Frontal cortex (tissue), 3 donors: ENCODE measurements at regions not wholly inside any gene's neighbourhood (a gene's known extent, or its start where the extent isn't known, plus 50 kb on each side); places are given as distances from the start of the nearest gene placed in this dataset.
"Not testable (repeated sequence)": the region's sequence is repeated elsewhere in the genome, so short reads cannot be mapped to it uniquely, and the experiment has no call there.

ENCODE experiments used
- DNase-seq, 2 donors: peaks; one replicate each; pipeline ENCODE4 v3.0.0; 2012; ENCODE audit warnings: low spot score in 2 of 2
- FAIRE-seq: peaks from 2 replicates; lab custom pipeline; 2012; peaks lifted over from hg19 to GRCh38; lab: Jason Lieb, UNC
- donor health status: control.
- donor health status: control.
- donor health status: control.

DNA sequence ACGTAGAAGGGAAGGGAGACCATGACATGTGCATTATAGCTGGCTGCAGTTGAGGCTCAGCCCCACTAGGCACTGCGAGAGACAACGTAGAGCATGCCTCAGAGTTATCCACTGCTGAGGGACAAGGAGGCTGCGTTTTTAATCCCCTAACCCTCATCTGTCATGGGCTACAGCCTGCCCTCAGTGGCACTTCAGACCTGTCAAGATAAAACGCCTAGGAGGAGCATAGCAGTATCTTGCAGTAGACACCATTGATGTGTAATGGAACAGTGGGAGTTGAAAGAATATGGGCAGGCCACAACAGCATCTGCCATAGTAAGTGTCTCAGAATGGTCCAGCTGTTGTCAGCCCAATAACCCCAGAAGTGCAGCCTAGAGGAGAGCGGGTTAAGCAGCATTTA, 307.0 kb upstream of the PTBP2 start:
- no peak for FAIRE-seq
- no peak for DNase-seq

DNA sequence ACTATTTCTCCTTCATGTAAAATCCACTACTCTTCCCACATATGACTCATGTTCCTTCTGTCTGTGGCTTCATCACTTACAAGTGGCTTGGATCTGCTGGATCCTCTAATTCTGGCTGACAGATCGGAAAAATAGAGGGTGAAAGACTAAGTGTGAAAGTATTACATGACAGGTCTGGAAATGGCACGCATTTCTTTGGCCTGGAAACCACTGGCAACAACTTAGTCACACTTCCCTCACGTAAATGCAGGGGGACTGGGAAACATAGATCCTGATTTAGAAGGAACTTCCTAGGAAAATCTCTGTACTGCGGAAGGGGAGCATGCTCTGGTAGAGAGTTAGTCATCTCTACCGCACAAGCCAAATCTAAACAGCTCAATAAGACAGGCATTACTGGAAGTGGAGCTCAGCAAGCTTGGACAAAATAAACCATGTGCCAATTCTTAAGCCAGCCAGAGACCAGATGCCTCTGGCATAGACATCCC, 305.4 kb upstream of the PTBP2 start:
- no peak for FAIRE-seq
- peak in 1 of 2 donors; percentile 6 for DNase-seq

DNA sequence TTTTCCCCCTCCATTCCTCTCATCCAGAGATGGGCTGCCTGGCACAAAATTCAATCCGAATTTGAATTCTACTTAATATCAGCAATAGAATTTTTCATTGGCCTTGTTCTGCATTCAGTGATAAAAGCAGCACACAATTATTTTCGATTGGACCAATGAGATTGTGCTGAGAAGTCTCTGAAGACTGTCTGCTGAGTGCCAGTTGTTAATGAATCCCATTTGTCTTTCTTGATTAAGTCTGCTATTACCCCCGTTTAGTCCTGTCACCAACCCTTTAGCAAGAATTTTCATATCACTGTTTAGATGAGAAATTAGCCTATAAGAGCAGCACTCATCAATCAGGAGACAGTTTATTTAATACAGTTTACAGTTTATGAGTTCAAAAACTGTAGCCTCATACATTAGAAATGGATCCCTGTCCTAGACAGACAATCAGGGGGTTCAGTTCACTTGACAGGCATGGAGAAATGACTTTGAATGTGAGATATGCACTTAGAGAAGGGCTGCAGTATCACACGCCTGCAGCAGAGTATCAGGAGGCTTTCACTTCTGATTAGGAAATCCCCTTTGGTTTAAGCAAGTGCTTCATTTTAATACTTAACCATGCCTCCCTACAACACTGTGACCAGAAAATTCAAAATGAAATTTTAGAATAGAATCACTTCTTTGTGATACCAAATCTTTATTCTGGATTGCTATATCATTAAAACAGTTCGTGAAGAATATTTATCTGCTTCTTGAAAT, 304.7 kb upstream of the PTBP2 start:
- no peak for DNase-seq
- FAIRE-seq, result no peak

DNA sequence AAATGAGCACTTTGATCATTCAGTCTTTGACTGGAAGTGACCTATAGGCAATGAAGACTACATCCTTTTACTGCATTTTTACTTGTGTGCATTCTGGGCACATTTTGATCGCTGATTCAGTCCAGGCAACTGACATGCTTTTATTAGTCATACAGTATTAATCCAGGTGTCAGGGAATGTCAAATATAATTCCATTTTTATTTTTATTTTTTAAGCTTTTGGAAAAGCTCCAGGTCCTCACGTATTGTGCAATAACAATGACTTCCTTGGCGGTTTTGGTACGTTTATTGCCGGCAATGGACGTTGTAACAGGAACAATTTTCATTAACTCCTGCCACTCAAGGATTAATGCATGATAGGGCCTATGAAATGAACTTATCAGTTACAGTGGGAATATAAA, 302.6 kb upstream of the PTBP2 start:
- FAIRE-seq, result no peak
- no peak for DNase-seq

DNA sequence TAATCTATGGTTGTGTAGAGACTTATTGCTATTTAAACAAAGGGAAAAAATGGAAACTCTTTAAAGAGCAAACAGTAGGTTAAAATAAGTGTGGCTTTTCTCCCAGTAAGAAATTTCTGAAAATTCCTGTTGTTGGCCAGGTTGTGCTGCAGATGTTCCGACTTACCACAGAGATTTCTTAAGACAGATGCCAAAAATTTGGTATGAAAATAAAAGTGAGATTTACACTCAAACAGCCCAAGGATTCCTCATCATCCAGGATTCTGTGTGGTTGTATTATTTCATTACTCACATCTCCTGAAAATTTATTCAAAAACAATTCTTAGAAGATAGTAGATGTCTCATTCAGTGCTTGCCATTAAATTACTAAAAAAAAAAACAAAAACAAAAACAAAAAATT, 296.7 kb upstream of the PTBP2 start:
- FAIRE-seq (no peak), DNase-seq (no peak)

DNA sequence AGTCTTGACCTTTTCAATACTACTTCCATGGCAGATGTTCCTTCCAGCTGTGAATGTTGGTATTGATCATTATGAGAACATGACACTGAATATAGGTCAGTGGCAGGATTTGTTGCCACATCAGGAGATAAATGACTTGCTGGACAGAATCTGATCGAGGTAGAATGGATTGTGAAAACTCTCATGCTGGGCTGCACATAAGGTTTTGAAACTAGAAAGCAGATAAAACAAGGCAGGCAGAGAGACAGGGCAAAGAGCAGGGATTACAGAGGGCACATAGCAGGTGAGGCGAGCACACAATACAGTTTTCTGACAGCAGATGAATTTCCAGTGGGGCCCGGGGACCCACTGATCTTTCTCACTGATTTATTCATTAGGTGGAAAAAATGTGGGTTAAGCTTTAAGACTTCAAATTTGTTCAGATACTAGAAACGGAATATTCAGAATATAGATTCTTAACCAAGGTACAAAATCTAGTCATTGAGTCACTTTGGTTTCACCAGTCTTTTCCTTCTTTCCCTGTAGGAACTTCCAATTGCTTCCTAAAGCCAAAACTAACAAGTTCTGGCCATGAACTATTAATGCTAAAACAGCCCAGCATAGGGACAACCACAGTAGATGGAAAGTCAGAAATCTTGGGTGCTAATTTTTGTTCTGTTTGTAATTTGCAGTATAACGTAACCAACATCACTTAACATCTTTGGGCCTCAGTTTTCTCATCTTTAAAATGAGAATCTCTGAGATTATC, 296.0 kb upstream of the PTBP2 start:
- no peak for FAIRE-seq

DNA sequence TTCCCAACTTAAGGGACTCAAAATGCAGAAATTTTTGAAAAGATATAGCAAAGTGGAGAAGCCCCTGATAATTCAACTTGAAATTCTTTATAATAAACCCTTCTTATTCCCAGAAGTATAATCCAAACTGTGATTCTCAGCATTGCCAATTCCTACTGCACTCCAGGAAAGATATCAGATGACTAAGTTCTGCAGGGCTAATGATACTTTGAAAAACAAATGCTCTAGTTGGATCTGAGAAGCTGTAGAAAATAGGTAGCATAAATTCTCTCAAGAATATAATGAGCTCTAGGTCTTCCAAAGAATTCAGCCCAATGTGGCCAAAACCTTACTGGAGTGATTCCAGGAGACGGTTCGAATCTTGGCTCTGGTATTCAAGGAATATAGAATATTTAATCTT, 294.0 kb upstream of the PTBP2 start:
- DNase-seq (no peak), FAIRE-seq (no peak)

More for the DNA sequence above, 296.0 kb upstream of the PTBP2 start:
- no peak for DNase-seq

DNA sequence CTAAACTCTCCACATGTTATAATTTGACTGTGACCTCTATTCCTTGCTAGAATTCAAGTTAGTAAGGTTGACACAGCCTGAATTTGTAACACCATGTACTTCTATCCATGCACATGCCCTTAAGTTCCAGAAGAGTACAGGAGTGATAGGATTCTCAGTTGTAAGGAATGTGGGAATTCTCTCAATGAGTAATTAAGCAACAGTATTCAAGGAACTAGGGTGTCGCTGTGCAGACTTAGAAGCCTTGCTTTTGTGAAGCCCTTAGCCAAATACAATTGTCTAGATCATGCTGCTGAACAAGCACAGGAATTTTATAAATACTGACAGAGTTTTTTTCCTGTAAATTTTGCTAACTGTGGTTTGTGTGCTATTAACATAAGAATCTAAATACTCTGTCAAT, 276.3 kb upstream of the PTBP2 start:
- DNase-seq, result no peak
- FAIRE-seq, result no peak

DNA sequence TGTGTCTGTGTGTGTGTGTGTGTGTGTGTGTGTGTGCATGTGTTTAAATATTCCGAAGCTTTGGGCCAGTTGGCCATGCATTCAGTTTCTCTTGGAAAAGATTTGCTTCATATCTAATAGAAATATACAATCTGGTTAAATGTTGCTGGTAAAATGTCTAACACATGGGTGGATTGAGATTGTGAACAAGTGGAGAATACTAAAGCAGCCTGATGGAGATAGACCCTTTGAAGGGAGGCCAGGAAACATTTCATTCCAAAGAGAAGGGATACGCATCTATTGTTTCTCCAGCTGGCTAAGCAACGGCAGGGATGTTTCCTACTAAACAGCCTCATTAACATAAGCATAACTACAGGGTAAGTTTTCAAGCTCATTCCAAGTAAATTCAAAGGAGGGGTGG, 257.5 kb upstream of the PTBP2 start:
- FAIRE-seq (no peak), DNase-seq (no peak)

DNA sequence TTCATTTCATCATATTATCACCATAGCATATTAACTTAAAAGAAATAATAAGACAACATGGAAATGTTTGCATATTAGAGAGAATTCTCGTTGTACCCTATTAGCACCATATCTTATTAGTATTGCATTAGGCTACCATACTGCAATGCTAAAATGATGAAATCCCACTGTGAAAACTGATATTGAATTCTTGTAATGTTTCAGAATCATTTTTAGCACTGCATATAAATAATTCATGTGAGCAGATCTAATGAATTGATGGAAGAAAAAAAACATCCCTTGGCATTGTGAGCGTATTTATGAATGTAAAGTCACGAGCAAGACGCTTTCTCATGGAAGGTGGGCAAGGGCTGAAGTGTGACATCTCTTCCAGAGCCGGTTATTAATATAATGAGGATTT, 257.1 kb upstream of the PTBP2 start:
- no peak for FAIRE-seq

DNA sequence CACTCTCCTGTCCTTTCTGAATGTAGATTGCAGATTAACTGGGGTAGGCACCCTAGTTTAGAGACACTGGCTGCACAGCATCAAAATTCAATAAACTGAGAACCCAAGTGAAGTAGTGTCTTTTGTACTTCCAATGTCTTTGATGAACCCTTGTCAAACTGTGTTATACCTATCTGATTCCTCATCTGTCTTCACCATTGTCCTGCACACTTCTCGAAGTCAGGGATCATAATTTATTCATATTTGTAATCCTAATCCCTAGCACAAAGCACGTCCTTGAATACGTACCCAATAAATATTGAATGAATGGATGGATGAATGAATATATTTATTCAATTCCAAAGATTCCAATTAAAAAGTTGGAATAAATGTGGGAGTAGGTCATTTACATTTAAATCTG, 256.6 kb upstream of the PTBP2 start:
- no peak for FAIRE-seq
- DNase-seq, result no peak

More for the DNA sequence above, 257.1 kb upstream of the PTBP2 start:
- DNase-seq, result no peak

DNA sequence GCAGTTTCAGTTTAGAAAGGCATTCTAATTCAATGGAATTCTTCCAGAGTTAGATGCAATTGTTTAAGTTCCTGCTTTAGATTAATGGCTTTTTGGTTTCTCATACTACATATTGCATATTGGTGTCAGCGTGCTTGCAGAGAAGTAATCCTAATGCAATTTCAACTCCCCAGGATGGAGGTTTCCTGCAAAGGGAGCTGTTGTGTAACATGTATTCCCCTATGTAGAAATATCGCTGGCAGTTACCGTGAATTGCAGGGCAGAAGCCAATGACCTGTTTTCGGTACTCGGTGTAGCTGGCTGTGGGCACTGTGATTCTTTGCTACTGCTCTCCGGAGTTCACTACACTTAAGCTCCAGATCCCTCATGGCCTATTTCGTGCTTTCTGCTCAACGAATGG, 256.1 kb upstream of the PTBP2 start:
- FAIRE-seq (no peak), DNase-seq (no peak)

DNA sequence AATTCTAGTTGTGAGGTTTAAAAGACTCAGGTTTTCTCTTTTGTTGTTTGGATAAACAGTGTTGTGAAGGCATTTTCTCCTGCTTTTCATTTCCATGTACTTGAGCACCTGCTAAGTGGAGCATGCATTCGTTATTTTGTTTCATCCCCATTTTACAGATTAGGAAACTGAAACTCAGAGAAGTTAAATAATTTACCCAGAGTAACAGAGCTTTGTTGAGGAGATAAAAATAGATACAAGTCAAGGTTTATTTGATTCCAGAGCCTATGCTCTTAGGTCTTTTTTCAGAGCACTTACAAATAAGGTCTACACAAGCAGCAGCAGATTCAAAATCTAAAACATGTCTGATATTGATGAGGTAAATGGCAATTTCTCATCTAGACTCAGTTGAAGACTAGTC, 254.7 kb upstream of the PTBP2 start:
- FAIRE-seq (no peak), DNase-seq (no peak)

DNA sequence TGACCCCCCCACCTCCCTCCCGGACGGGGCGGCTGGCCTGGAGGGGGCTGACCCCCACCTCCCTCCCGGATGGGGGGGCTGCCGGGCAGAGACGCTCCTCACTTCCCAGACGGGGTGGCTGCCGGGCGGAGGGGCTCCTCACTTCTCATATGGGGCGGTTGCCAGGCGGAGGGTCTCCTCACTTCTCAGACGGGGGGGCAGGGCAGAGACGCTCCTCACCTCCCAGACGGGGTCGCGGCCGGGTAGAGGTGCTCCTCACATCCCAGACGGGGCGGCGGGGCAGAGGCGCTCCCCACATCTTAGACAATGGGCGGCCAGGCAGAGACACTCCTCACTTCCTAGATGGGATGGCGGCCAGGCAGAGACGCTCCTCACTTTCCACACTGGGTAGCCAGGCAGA, 251.9 kb upstream of the PTBP2 start:
- FAIRE-seq, DNase-seq: not testable (repeated sequence)

DNA sequence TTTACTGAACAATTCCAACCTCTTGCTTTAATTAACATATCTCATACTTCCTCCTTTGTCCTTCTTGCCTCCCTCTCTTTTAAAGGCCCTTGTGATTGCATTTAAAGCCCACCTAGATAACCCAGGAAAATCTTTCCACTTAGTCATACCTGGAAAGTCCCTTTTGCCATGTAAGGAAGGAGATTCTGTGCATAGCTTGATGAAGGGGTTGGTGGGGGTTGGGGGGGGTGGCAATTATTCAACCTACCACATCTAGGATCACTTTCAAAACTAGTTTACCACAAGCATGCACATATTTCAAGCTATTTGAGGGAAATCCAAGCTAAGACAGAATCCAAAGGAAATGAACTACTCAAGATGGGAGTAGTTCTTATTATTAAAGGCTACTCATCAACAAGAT, 249.1 kb upstream of the PTBP2 start:
- no peak for FAIRE-seq
- DNase-seq, result no peak

DNA sequence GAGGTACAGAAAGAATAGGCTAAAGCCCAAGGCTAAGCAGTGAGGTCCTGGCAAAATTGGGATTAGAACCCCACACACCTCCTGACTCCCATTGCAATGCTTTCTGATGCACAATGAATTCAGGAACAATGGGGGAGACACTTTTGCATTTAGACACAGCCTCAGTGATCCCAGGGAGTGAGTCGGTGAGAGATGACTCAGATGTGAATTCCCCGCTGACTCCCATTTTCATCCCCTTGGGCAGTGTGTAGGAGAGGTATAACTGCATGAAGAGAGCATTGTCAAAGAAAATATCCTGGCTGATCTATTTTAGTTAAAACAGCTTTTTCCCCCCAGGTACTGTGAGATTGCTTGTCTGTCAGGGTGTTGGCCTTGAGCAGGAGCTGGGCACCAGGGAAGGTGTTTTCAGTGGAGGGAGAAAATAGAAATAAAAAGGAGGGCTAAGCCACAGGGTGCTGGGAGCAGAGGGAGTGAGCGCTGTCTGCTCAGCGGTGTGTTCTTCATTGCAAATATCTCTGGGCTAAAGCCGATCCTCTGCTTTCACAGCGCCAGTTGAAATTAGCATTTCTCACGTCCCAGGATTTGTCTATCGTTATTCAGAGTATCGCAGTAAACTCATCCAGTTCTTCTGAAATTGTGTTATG, 247.7 kb upstream of the PTBP2 start:
- no peak for DNase-seq
- FAIRE-seq, result no peak

DNA sequence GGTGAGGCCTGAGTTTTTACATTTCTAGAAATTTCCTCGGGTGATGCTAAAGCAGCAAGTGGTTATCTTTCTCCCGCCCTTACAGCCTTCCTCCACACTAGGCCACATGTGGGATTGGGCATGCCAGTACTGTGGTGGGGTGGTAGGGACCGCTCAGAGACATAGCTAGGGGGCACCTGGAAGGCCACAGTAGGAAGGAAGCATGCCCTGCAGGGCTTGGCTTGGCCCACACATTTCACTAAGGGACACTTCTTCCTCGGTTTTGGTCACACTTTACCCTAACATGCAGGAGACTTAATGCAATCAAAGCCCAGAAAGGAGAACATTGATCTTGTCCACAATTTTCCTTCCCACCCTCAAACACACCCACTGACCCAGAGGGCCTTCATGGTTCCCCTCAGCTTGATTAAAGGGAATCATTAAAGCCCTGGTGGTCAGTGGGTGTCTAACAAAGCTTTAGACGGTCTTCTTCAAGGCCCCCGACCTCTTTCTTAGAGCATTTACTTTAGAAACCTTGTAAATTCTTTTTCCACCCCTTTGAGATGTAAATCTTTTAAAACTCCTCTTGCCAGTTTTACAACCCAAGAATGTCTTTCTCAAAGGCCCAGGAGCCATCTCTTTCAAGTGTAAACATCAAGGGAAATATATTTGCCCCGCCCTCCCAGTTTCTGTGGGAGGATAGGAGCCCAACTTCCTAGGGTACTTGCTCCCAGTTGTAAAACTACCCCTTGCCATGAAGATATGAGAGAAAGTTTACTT, 246.4 kb upstream of the PTBP2 start:
- no peak for DNase-seq
- FAIRE-seq, result no peak

DNA sequence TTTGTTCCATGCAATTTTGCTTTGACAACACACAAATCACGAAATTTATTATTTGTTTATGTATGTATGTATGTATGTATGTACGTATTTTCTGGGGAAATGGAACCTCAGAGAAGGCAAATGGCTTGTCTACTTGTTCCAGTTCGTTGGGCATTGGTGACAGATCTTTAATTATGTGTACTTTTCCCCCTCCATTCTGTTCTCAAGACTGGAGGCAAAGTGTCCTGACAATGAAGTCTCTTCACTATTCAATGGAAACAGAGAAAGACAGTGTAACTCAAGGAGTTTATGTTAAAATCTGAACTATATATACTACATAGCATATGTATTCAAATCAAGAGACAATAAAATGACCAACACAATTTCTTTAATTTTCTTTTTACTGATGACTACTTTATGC, 245.7 kb upstream of the PTBP2 start:
- no peak for DNase-seq
- no peak for FAIRE-seq

DNA sequence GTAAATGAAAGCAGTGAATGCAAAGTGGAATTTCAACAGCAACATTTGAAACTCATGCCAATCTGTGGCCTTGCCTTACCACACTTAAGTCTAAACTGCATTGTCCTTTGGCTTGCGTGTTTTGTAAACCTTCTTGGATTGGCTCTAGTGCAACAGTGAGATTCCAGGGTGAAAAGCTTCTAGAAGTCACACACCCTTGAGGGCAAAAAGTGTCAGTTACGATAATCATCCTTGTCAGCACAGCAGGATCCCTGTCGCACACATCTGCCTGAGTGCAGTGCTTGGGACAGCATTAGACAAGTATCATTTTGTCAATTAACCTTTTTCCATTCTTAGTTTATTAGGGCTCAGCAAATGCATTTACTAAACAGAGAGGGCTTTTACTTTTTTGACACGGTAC, 243.4 kb upstream of the PTBP2 start:
- no peak for FAIRE-seq
- no peak for DNase-seq

DNA sequence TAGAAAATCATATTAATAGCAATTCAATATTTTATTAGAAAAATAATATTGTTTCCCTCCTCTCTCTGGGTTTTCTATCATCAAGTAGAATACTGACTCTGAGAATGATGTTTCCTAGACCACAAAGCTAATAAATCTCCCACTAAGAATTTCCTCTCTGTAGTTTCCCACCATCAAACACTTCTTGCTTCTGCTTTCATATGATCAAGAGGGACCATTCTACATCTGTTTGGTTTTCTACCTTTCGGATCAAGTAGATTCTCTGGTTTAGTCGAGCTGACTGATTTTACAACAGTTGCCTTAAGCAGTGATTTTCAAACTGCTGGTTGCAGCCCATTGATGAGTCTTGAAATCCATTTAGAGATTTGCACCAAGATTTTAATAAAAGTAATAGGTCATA, 240.2 kb upstream of the PTBP2 start:
- DNase-seq (no peak), FAIRE-seq (no peak)
